GM13976 (cell line): ENCODE measurements at regions not wholly inside any gene's neighbourhood (a gene's known extent, or its start where the extent isn't known, plus 50 kb on each side); places are given as distances from the start of the nearest gene placed in this dataset.

Experiments used
- DNase-seq: peaks from one replicate; pipeline ENCODE4 v3.0.0; 2012; ENCODE audit warnings: low spot score
- in situ Hi-C: fragments of 300-500 bp; cut with MboI; formaldehyde crosslinking; loops from one replicate; pipeline ENCODE4 v1.12.0; 2022; ENCODE audit warnings: low sequenced_read_pairs, mixed read lengths, inconsistent platforms; ENCODE audit not compliant: unreplicated experiment
- TF ChIP-seq, protein P1 (sequence below): IDR thresholded peaks from 2 replicates; pipeline ENCODE4 v1.5.1; 2012; ENCODE audit warnings: borderline replicate concordance, mild to moderate bottlenecking; ENCODE audit not compliant: insufficient read depth; ENCODE audit errors: extremely low read depth, missing control alignments, control extremely low read depth

- no peak for DNase-seq
- TF ChIP-seq, protein P1, sequence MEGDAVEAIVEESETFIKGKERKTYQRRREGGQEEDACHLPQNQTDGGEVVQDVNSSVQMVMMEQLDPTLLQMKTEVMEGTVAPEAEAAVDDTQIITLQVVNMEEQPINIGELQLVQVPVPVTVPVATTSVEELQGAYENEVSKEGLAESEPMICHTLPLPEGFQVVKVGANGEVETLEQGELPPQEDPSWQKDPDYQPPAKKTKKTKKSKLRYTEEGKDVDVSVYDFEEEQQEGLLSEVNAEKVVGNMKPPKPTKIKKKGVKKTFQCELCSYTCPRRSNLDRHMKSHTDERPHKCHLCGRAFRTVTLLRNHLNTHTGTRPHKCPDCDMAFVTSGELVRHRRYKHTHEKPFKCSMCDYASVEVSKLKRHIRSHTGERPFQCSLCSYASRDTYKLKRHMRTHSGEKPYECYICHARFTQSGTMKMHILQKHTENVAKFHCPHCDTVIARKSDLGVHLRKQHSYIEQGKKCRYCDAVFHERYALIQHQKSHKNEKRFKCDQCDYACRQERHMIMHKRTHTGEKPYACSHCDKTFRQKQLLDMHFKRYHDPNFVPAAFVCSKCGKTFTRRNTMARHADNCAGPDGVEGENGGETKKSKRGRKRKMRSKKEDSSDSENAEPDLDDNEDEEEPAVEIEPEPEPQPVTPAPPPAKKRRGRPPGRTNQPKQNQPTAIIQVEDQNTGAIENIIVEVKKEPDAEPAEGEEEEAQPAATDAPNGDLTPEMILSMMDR: no peak
- in situ Hi-C loops: no loop called here
These were observed 293.0 kb downstream of the GRB14 start for GRCh38 chr2:164328310-164328709.

- TF ChIP-seq, protein P1: no peak
- no peak for DNase-seq
- in situ Hi-C loops: no loop called here
These were observed 297.3 kb downstream of the GRB14 start for GRCh38 chr2:164323978-164324377.

GRCh38 chr2:164314148-164314547 is 307.1 kb downstream of the GRB14 start:
- TF ChIP-seq, protein P1: no peak
- in situ Hi-C loops: no loop called here
- no peak for DNase-seq

DNA sequence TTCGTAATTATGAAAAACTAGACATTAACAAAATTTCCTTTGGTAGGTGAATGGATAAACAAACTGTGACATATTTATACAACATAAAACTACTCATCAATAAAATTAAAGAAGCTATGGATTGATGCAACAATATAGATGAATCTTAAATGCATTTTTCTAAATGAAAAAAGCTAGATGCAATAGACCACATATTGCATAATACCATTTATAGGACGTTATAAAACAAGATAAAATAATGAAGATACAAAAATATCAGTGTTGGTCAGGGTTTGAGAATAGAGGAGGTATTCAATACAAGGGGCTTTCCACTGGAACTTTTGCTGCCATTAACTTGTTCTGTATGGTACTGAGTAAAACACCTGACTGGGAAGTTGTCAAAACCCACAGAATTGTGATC is 314.4 kb downstream of the GRB14 start:
- in situ Hi-C loops: no loop called here
- DNase-seq: no peak
- TF ChIP-seq, protein P1: no peak

GRCh38 chr2:164302786-164303185 is 318.5 kb downstream of the GRB14 start:
- TF ChIP-seq, protein P1: no peak
- in situ Hi-C loops: no loop called here
- no peak for DNase-seq

DNA sequence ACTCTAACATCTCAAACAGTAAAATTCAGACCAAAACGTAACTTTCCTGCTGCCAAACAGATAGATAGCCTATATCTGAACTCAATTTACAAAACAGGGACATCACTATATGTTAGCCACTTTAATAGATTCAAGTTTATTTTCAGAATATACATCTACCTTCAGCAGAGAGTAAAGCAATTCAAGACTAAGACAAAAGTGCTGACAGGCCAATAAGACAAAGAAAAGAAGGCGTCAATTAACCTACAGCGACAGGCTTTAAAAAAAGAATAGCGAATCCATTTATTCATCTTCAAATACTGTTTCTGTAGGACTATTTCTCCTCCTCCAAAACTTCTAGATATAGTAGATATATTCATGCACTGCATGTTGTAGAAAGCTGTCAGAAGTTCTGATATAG is 333.0 kb downstream of the GRB14 start:
- in situ Hi-C loops: no loop called here

More for the DNA sequence above, 333.0 kb downstream of the GRB14 start:
- TF ChIP-seq, protein P1: no peak
- no peak for DNase-seq
